ENCODE measurements at regions not wholly inside any gene's neighbourhood (a gene's known extent, or its start where the extent isn't known, plus 50 kb on each side); places are given as distances from the start of the nearest gene placed in this dataset.

- TF ChIP-seq CTCF (IDR thresholded peaks at IDR 0.05) (no peak), POLR2A (IDR thresholded peaks at IDR 0.05) (no peak)
These were observed 243.4 kb downstream of the RBM19 start for GRCh38 chr12:113722747-113723146.
